HG03097 (cell line): ENCODE measurements at regions not wholly inside any gene's neighbourhood (a gene's known extent, or its start where the extent isn't known, plus 50 kb on each side); places are given as distances from the start of the nearest gene placed in this dataset.
"Not testable (repeated sequence)": the region's sequence is repeated elsewhere in the genome, so short reads cannot be mapped to it uniquely, and the experiment has no call there.

Experiments used
- ATAC-seq: cut with Tn5 transposase; IDR thresholded peaks from one replicate; pipeline ENCODE4 v1.9.1; 2021; ENCODE audit not compliant: unreplicated experiment, low FRiP score

GRCh38 chr9:119951090-119951489, 581.9 kb upstream of the BRINP1 start:
- ATAC-seq: no peak

DNA sequence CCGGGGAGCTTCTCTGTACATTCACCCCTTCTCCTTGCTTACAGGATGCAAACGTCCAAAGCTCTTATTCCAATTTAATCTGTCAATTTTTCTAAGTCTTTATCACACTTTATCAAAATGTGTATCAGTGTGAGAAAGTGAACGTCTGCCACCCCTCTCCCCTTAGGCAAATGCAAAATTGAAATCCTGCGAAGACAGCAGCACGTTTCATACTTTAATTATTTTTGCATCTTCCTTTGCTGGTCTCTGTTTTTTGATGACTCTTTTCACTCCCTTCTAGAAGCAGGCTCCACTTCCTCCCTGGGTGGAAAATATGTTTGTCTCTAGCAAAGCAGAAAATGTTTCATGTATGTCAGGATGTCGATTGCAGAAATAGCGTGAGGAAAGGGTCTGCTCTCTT, 576.5 kb upstream of the BRINP1 start:
- ATAC-seq: no peak

DNA sequence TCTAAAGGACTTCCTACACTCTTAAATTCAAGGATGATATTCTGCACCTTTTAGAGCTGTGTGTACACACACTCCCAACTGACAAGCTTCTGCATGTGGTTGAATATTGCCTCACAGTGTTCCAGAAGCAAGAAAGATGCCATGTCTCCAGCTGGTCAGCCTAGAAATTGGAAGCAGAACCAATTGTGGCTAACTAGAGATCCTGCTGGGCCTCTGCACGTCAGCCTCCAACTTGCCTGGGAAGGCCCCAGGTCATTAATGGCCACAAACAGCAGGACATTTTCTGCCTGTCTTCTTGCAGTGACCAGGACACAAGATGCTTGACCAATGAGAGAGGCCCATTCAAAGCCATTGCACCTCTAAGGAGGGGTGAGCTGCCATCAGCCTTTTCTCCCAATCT, 571.9 kb upstream of the BRINP1 start:
- no peak for ATAC-seq

- ATAC-seq: no peak
These were observed 569.6 kb upstream of the BRINP1 start for GRCh38 chr9:119938871-119939270.

GRCh38 chr9:119934497-119934896, 565.3 kb upstream of the BRINP1 start:
- ATAC-seq: no peak

GRCh38 chr9:119933191-119933590, 564.0 kb upstream of the BRINP1 start:
- no peak for ATAC-seq

DNA sequence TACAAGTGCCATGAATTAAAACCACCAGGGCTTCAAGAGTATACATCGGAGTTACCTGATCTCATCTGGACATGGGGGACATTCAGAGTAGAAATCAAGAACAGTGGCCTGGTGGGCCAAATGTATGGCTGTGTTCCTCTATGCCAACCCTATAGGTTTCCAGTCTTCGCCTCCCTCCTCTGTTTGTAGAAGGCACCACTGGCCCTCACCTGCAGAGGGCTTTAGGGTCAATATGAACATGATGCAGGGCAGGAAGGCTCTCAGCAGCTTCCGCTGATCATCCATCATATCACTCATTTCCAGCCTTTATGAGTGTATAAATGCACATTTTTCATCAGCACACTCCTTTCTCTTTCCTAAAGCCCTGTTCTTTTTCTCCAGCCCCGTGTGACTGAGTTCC, 555.5 kb upstream of the BRINP1 start:
- ATAC-seq: no peak

GRCh38 chr9:119917175-119917574, 547.9 kb upstream of the BRINP1 start:
- ATAC-seq: no peak

DNA sequence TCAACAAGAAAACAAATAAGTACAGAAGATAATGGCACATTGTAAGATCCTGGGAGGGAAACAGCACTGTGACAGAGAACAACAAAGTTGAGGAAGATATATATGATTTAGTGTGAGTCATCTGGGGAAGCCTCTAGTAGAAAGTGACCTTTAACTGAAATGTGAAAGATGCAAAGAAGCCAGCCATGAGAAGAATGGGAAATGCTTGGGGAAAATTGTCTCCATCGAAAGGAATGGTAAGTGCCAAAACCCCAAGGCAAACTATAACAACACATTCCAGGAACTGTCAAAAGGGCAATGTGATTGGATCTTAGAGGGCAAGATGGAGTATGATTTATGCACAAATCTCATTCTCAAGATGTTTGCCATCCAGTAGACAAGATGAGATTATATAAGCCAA, 537.8 kb upstream of the BRINP1 start:
- ATAC-seq: no peak

- ATAC-seq: no peak
These were observed 536.5 kb upstream of the BRINP1 start for GRCh38 chr9:119905724-119906123.

DNA sequence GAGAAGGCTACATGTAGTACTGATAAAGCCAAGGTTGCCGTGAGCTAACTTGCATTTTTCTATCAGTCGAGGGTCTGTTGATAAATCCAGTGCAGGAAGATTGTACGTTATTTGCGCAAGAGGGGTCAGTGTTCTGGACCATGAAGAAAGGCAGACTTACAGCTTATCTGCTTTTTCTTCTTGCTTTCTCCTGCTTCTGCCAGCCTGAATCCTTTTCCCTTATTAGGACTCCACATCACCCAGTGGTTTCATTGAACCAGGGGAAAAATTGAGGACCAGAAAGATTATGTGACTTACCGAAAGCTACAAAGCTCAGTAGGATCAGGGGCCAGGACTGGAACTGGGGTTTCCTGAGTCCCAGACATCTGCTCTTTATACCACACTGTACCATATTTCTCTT, 534.6 kb upstream of the BRINP1 start:
- no peak for ATAC-seq

DNA sequence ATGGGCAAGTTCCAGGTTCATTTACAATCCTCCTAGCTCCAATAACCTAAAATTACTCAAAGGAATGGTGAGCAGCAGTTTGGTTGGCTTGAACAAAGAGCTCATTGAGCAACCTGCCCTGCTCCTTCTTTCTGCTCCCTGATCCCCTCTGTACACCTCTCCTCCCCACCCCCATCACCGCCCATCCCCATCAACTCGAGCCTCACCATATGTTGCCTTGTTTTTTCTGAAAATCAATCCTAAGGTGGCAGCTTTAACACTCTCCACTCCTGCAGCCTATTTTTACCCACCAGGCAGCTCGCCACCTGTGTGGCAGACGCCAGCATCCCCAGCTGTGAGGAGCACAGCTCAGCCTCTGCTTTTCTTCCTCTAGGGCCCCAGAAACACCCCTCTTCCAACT, 533.4 kb upstream of the BRINP1 start:
- no peak for ATAC-seq

- no peak for ATAC-seq
These were observed 529.1 kb upstream of the BRINP1 start for GRCh38 chr9:119898316-119898715.

- ATAC-seq: no peak
These were observed 515.2 kb upstream of the BRINP1 start for GRCh38 chr9:119884438-119884837.

- ATAC-seq: no peak
These were observed 512.7 kb upstream of the BRINP1 start for GRCh38 chr9:119881898-119882297.

DNA sequence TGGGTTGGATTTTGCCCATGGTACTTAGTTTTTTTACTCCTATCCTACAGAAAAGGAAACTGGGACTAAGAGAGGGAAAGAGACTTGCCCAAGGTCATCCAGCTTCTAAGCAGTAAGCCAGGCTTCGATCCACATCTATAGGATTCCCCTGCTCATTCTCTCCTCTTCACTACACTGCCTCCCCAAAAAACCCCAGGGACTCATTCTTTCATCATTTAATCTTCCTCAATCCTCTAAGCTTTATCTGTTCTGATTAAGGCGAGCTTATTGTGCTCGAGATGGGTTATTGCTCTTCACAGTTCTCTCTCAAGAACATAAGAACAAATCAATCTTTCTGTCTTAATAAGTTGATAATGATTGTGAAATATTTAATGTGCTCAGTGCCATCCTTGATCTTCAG, 511.1 kb upstream of the BRINP1 start:
- no peak for ATAC-seq

DNA sequence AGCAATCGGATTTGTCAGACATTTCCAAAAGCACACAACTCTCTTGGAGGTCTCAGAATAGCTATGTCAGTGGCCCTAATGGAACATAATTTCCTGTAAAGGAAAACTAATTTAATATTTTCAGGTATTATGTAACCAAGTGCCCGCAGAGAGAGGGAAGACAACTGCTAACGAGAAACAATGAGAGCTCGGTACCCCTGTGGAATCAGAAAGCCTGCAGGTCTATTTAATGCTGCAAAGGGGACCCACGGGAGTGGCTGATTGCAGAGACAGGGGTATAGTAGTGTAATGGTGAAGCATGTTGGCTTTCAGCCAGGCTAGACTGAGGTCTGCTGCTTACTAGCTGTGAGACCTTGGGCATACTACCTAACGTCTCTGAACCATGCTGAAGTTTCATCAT, 508.1 kb upstream of the BRINP1 start:
- no peak for ATAC-seq

GRCh38 chr9:119873877-119874276, 504.6 kb upstream of the BRINP1 start:
- no peak for ATAC-seq

GRCh38 chr9:119870251-119870650, 501.0 kb upstream of the BRINP1 start:
- not testable (repeated sequence) for ATAC-seq

- ATAC-seq: no peak
These were observed 499.5 kb upstream of the BRINP1 start for GRCh38 chr9:119868694-119869093.

DNA sequence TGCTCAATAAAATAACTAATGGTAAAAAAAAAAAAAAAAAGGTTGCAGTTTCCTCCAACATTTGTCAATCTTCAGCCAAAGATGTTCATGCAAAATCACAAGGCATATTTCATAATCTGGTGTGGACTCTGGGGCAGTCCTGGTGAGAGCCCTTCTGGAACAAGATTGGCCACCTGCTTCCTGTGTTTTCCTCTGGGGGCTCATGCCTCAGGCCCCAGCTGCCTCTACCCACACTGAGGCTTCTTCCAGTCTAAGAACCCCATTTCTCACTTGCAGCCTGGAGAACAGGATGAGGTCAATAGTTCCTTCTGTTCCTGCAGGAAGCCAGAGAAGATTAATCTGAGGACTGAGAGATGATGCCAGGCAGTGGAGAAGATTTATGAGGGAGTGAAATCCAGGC, 492.6 kb upstream of the BRINP1 start:
- no peak for ATAC-seq

DNA sequence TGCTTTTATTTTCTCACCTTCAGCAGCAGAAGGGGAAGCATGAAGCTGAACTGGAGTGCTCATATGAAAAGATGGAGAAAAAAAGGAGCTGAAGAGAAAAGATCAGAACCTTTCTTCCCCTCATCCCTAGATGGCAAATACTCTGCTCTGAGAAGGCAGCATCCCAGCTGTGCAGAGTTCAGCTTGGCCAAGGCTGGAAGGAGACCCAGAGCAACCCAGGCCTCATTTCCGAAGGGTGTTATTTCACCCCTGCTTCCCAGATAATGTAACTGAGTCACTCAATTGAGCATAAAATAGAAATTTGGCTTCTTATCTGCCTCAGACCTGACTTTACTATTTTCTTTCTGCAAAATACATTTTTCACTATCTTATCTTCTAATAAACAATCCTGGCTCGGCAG, 489.9 kb upstream of the BRINP1 start:
- no peak for ATAC-seq

- no peak for ATAC-seq
These were observed 483.9 kb upstream of the BRINP1 start for GRCh38 chr9:119853126-119853525.

GRCh38 chr9:119852390-119852789, 483.2 kb upstream of the BRINP1 start:
- ATAC-seq: no peak
